ENCODE measurements at regions not wholly inside any gene's neighbourhood (a gene's known extent, or its start where the extent isn't known, plus 50 kb on each side); places are given as distances from the start of the nearest gene placed in this dataset.
"Not testable (repeated sequence)": the region's sequence is repeated elsewhere in the genome, so short reads cannot be mapped to it uniquely, and the experiment has no call there.

- no peak for DNase-seq (ENCODE audit: low spot score in 2 of 2)
- no peaks in the 10 kb centered on the region for H3K4me1 Mint-ChIP-seq
- H3K27ac Mint-ChIP-seq = no peak overlapping the region
- H3K9me3 Mint-ChIP-seq = peaks cover 3% of the 10 kb centered on the region
- H3K27me3 Mint-ChIP-seq = no peaks in the 10 kb centered on the region
- H3K4me3 Mint-ChIP-seq = no peak overlapping the region
- H3K36me3 Mint-ChIP-seq = no peaks in the 10 kb centered on the region
- ATAC-seq (ENCODE audit: low read depth) = no peak
These were observed 180.2 kb upstream of the SOX6 start for GRCh38 chr11:16536513-16536912.

DNA sequence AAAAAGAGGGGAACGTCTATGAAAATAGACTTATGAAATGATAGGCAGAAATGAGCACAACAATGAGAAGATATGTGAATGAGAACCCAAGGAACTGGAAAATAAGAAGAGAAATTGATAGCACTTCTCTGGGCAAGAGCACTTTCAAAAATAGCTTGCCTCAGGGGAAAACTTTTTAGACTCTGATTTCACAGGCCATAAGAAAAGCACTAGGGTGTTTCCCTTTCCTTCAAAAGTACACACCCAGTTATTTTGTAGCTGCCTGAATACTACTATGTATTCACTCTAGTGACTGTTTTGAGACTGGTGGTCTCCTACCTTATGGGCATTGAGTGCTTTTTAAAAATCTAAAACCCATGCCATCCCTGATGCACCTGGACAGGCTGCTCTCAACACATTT, 172.3 kb upstream of the SOX6 start:
- Mint-ChIP-seq H3K4me3 (no peak overlapping the region), H3K27ac (no peak overlapping the region), H3K9me3 (no peaks in the 10 kb centered on the region), H3K4me1 (no peaks in the 10 kb centered on the region), H3K27me3 (no peaks in the 10 kb centered on the region), H3K36me3 (no peaks in the 10 kb centered on the region)
- no peak for ATAC-seq (ENCODE audit: low read depth)
- DNase-seq (ENCODE audit: low spot score in 2 of 2) = no peak

GRCh38 chr11:16527525-16528246, 171.3 kb upstream of the SOX6 start:
- Mint-ChIP-seq H3K4me1 (no peaks in the 10 kb centered on the region), H3K27ac (no peak overlapping the region), H3K27me3 (no peaks in the 10 kb centered on the region), H3K9me3 (no peaks in the 10 kb centered on the region), H3K36me3 (no peaks in the 10 kb centered on the region), H3K4me3 (no peak overlapping the region)
- DNase-seq (ENCODE audit: low spot score in 2 of 2) = no peak
- ATAC-seq (ENCODE audit: low read depth) = no peak

GRCh38 chr11:16526947-16527346, 170.6 kb upstream of the SOX6 start:
- Mint-ChIP-seq H3K36me3 (no peaks in the 10 kb centered on the region), H3K27ac (no peak overlapping the region), H3K4me3 (no peak overlapping the region), H3K9me3 (no peaks in the 10 kb centered on the region), H3K27me3 (no peaks in the 10 kb centered on the region), H3K4me1 (no peaks in the 10 kb centered on the region)
- ATAC-seq (ENCODE audit: low read depth) (no peak), DNase-seq (ENCODE audit: low spot score in 2 of 2) (no peak)

GRCh38 chr11:16520713-16521112, 164.4 kb upstream of the SOX6 start:
- not testable (repeated sequence) for H3K27ac Mint-ChIP-seq; H3K36me3 Mint-ChIP-seq; H3K27me3 Mint-ChIP-seq; DNase-seq (ENCODE audit: low spot score in 2 of 2); ATAC-seq (ENCODE audit: low read depth); H3K9me3 Mint-ChIP-seq; H3K4me1 Mint-ChIP-seq; H3K4me3 Mint-ChIP-seq

DNA sequence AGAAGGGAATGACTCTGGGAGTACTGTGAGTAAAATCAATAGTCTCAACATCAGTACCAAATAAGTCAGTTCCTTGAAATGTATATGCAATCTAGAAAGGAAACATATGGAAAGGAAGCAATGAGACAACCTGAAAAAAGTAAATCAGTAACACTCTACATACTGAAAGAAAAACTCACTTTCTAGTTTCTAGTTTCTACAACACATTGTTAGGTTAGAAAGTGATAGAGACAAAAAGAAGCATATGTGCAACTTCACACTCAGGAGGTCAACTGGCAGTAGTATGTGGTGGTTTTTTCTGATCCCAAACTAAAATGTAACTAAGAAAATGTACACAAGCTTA, 156.5 kb upstream of the SOX6 start:
- H3K4me1 Mint-ChIP-seq = no peaks in the 10 kb centered on the region

DNA sequence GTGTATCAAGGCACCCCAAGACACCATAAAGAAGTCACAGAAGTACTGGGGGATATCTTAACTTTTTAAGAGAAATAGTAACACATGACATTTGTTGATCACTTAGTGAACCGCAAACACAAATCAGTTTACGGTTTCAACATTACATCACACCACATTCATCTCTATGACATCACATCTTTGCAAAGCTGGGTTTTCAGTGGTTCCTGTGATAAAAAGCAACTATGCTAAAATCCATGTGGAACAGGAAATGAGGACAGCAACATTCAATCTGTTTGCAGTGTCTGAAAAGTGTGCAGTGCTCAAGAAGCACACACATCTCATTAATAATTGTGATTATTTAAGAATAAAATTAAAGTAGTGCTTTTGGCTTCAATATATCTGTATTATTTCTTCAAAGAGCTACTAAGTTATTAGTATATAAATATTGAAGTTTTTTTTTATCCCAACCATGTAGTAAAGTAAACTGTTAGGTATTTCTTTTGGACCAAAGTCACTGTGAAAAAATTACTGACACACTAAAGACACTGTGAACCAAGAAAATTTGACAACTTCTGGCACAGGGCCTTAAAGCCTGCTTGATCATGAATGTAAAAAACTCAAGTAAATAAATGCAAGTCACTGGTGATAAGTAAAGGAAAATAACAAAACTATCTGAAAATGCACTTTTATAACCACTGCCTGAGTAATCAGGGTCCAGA, 156.0 kb upstream of the SOX6 start:
- Mint-ChIP-seq H3K4me1 (no peaks in the 10 kb centered on the region), H3K9me3 (peaks cover 2% of the 10 kb centered on the region), H3K36me3 (no peaks in the 10 kb centered on the region), H3K27ac (no peak overlapping the region), H3K27me3 (no peaks in the 10 kb centered on the region), H3K4me3 (no peak overlapping the region)
- no peak for ATAC-seq (ENCODE audit: low read depth)
- DNase-seq (ENCODE audit: low spot score in 2 of 2) = no peak

More for the DNA sequence above, 156.5 kb upstream of the SOX6 start:
- Mint-ChIP-seq H3K27ac (no peak overlapping the region), H3K4me3 (no peak overlapping the region), H3K27me3 (no peaks in the 10 kb centered on the region), H3K36me3 (no peaks in the 10 kb centered on the region), H3K9me3 (peaks cover 2% of the 10 kb centered on the region)
- ATAC-seq (ENCODE audit: low read depth) (no peak), DNase-seq (ENCODE audit: low spot score in 2 of 2) (no peak)

DNA sequence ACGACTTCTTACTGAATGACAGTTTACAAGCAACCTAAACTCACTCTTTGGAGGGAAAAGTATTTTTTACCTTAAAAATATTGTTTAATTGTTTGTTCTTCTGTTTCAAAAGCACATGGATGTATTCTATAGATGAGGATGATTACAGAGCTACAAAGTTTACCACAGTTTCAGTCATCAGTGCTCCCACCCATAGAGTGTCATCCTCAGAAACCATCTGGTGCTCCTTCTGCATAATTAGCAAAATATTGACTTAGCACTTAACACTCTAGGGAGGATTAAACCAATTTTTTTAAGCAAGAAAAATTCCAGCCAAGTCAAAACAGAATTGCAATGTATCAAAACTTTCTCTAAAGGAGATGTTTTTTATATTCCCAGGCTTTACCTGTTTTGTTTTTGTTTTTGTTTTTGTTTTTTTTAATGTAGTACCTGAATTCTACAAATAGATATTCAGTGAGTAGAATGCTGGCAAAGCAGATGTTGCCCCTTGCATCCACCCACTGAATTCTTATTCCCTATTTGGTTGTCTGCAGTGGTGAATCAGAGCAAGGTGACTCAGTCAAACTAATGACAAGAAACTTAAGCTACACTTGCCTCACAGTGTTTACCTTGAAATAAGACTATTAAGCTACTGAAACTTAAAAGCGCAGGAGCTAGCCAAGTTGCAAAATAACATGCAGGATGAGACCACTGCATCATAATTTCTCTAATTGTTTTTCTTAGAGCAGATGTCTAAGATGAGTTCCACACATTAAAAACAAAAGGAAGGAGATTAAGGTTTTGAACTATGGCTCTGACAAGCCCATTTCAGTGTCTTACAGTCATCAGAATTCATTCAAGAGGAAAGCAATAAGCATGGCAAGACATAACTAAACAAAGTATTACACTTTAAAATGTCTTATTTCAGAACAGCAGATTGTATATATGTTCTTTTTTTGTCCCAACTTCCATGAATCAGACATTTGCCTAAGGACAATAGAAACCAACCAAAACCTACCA, 155.1 kb upstream of the SOX6 start:
- no peaks in the 10 kb centered on the region for H3K36me3 Mint-ChIP-seq
- DNase-seq (ENCODE audit: low spot score in 2 of 2) = no peak
- no peak overlapping the region for H3K4me3 Mint-ChIP-seq
- no peaks in the 10 kb centered on the region for H3K4me1 Mint-ChIP-seq
- no peaks in the 10 kb centered on the region for H3K27me3 Mint-ChIP-seq
- no peak overlapping the region for H3K27ac Mint-ChIP-seq
- peaks cover 5% of the 10 kb centered on the region for H3K9me3 Mint-ChIP-seq
- ATAC-seq (ENCODE audit: low read depth) = no peak

GRCh38 chr11:16505481-16505880, 149.1 kb upstream of the SOX6 start:
- Mint-ChIP-seq H3K36me3 (no peaks in the 10 kb centered on the region), H3K4me1 (no peaks in the 10 kb centered on the region), H3K27ac (no peak overlapping the region), H3K9me3 (peaks cover 8% of the 10 kb centered on the region), H3K4me3 (no peak overlapping the region), H3K27me3 (no peaks in the 10 kb centered on the region)
- DNase-seq (ENCODE audit: low spot score in 2 of 2) (no peak), ATAC-seq (ENCODE audit: low read depth) (no peak)

GRCh38 chr11:16503891-16504290, 147.5 kb upstream of the SOX6 start:
- H3K4me3 Mint-ChIP-seq; DNase-seq (ENCODE audit: low spot score in 2 of 2); H3K27me3 Mint-ChIP-seq; H3K36me3 Mint-ChIP-seq; H3K4me1 Mint-ChIP-seq; H3K27ac Mint-ChIP-seq; ATAC-seq (ENCODE audit: low read depth): not testable (repeated sequence)
- peaks cover 13% of the 10 kb centered on the region for H3K9me3 Mint-ChIP-seq

DNA sequence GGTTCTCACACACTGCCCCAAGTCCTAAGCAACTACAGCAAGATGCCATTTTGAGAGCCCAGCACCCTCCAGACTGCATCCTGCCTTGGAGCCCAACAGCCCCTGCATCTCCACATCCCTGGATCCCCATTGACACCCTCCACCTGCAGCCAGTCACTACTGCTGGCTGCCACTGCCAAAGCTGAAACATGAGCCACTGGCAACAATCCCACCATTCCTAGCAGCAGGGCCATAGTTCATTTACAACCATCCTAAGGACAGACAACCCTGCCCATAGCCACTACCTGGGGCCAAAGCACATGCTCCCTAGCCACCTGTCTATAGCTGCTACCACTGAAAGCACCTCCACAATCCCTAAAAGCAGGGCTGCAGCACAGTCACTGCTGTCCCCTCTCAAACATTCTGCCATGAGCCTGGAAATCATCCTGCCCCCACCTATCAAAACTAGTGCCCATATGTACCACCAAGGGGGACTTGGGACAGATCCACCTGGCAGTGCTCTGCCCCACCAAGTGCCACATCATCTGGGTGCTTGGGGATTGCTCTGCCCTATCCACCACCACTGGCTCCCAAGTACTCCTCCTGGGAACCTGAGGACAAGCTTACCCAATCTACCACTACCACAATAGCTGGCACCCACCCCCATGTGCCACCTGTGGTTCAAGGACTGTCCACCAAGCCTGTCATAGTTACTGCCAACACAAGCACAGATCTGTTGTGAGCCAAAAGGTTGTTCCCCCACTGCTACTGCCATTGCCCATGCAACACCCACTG, 138.8 kb upstream of the SOX6 start:
- Mint-ChIP-seq H3K4me3 (no peak overlapping the region), H3K36me3 (no peaks in the 10 kb centered on the region), H3K4me1 (no peaks in the 10 kb centered on the region), H3K27ac (no peak overlapping the region), H3K9me3 (peaks cover 7% of the 10 kb centered on the region), H3K27me3 (no peaks in the 10 kb centered on the region)
- DNase-seq (ENCODE audit: low spot score in 2 of 2) = no peak
- ATAC-seq (ENCODE audit: low read depth) = no peak

- H3K27ac Mint-ChIP-seq = no peak overlapping the region
- H3K4me3 Mint-ChIP-seq = no peak overlapping the region
- DNase-seq (ENCODE audit: low spot score in 2 of 2) = no peak
- H3K4me1 Mint-ChIP-seq = no peaks in the 10 kb centered on the region
- H3K36me3 Mint-ChIP-seq = no peaks in the 10 kb centered on the region
- H3K27me3 Mint-ChIP-seq = no peaks in the 10 kb centered on the region
- no peaks in the 10 kb centered on the region for H3K9me3 Mint-ChIP-seq
- no peak for ATAC-seq (ENCODE audit: low read depth)
These were observed 128.1 kb upstream of the SOX6 start for GRCh38 chr11:16484434-16484833.

GRCh38 chr11:16474659-16475058, 118.3 kb upstream of the SOX6 start:
- ATAC-seq (ENCODE audit: low read depth) (no peak), DNase-seq (ENCODE audit: low spot score in 2 of 2) (no peak)
- Mint-ChIP-seq H3K4me1 (no peaks in the 10 kb centered on the region), H3K27ac (no peak overlapping the region), H3K4me3 (no peak overlapping the region), H3K27me3 (no peaks in the 10 kb centered on the region), H3K36me3 (no peaks in the 10 kb centered on the region), H3K9me3 (peaks cover 2% of the 10 kb centered on the region)
